Suprapubic skin (tissue), 4 donors: ENCODE measurements at regions not wholly inside any gene's neighbourhood (a gene's known extent, or its start where the extent isn't known, plus 50 kb on each side); places are given as distances from the start of the nearest gene placed in this dataset.
"Not testable (repeated sequence)": the region's sequence is repeated elsewhere in the genome, so short reads cannot be mapped to it uniquely, and the experiment has no call there.

Experiments used
- DNase-seq, 2 donors: peaks; one replicate each; pipeline ENCODE4 v3.0.0-alpha.2; 2019; ENCODE audit warnings: low spot score in 2 of 2
- H3K27ac ChIP-seq: fragments of 200-600 bp; sonication (generic); one replicate; pipeline ENCODE4 v1.5.1; 2019
- H3K27me3 ChIP-seq: fragments of 200-600 bp; sonication (generic); one replicate; pipeline ENCODE4 v1.5.1; 2019
- H3K36me3 ChIP-seq: fragments of 200-600 bp; sonication (generic); one replicate; pipeline ENCODE4 v1.5.1; 2019
- H3K4me1 ChIP-seq: fragments of 200-600 bp; sonication (generic); one replicate; pipeline ENCODE4 v1.5.1; 2019
- H3K4me3 ChIP-seq: fragments of 200-600 bp; sonication (generic); one replicate; pipeline ENCODE4 v1.5.1; 2019; ENCODE audit warnings: mild to moderate bottlenecking
- H3K9me3 ChIP-seq: fragments of 200-600 bp; sonication (generic); one replicate; pipeline ENCODE4 v1.5.1; 2019
- EP300 ChIP-seq: sonication (generic); formaldehyde crosslinking; IDR thresholded peaks from one replicate; pipeline ENCODE4 v1.6.1; 2017; ENCODE audit warnings: antibody characterized with exemption
- POLR2A ChIP-seq, 2 donors: fragments of 450-650 bp; IDR thresholded peaks; one replicate each; pipeline ENCODE4 v1.6.1; 2017; ENCODE audit warnings: antibody characterized with exemption in 2 of 2, mild to moderate bottlenecking in 2 of 2, moderate library complexity in 2 of 2
- POLR2AphosphoS5 ChIP-seq, 3 donors: sonication (generic); formaldehyde crosslinking; IDR thresholded peaks; one replicate each; pipeline ENCODE4 v1.6.1; 2017; ENCODE audit warnings: antibody characterized with exemption in 3 of 3
- WGBS: methylation state at CpG from one replicate; pipeline ENCODE4 v1.1.5; 2018; 5-methylcytosine and 5-hydroxymethylcytosine counted together
- TF ChIP-seq, protein P1 (sequence below), 2 donors: fragments of 200-600 bp in 1 of 2; fragments of 450-650 bp in 1 of 2; sonication (generic) in 1 of 2; IDR thresholded peaks; one replicate each; pipeline ENCODE4 v1.5.1; 2016 to 2019; ENCODE audit warnings: antibody characterized with exemption in 2 of 2, mild to moderate bottlenecking in 1 of 2, moderate library complexity in 1 of 2

GRCh38 chr16:7887316-7887715, 554.7 kb downstream of the RBFOX1 start:
- Histone ChIP-seq H3K27ac (no peak overlapping the region), H3K4me1 (no peaks in the 10 kb centered on the region), H3K4me3 (no peak overlapping the region), H3K36me3 (no peaks in the 10 kb centered on the region), H3K9me3 (no peaks in the 10 kb centered on the region), H3K27me3 (no peaks in the 10 kb centered on the region)
- TF ChIP-seq, protein P1, sequence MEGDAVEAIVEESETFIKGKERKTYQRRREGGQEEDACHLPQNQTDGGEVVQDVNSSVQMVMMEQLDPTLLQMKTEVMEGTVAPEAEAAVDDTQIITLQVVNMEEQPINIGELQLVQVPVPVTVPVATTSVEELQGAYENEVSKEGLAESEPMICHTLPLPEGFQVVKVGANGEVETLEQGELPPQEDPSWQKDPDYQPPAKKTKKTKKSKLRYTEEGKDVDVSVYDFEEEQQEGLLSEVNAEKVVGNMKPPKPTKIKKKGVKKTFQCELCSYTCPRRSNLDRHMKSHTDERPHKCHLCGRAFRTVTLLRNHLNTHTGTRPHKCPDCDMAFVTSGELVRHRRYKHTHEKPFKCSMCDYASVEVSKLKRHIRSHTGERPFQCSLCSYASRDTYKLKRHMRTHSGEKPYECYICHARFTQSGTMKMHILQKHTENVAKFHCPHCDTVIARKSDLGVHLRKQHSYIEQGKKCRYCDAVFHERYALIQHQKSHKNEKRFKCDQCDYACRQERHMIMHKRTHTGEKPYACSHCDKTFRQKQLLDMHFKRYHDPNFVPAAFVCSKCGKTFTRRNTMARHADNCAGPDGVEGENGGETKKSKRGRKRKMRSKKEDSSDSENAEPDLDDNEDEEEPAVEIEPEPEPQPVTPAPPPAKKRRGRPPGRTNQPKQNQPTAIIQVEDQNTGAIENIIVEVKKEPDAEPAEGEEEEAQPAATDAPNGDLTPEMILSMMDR (IDR thresholded peaks at IDR 0.05): no peak
- DNase-seq: no peak
- WGBS: 44% methylated on average over 2 of the region's 2 CpGs

DNA sequence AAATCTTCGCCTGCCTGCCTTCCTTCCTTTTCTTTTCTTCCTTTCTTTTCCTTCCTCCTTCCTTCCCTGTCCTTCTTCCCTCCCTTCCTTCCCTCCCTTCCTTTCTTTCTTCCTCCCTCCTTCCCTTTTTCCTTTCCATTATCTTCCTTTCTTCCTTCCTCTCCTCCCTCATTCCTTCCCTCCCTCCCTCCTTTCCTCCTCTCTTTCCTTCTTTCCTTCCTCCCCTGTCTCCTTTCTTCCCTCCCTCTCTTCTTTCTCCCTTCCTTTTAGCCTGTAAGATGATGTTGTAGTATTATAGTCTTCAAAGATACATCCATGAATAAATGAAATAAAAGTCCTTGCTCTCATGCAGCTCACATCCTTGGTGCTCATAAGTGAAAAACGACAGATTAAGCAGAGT, 539.3 kb downstream of the RBFOX1 start:
- Histone ChIP-seq H3K9me3 (no peaks in the 10 kb centered on the region), H3K27ac (no peak overlapping the region), H3K4me1 (no peaks in the 10 kb centered on the region), H3K27me3 (no peaks in the 10 kb centered on the region), H3K36me3 (no peaks in the 10 kb centered on the region), H3K4me3 (no peak overlapping the region)
- no peak for DNase-seq
- 84% methylated on average over 2 of the region's 2 CpGs for WGBS
- TF ChIP-seq EP300 (no peak), POLR2A (IDR thresholded peaks at IDR 0.05) (no peak), POLR2AphosphoS5 (IDR thresholded peaks at IDR 0.05) (no peak)
- TF ChIP-seq, protein P1 (IDR thresholded peaks at IDR 0.05): no peak

GRCh38 chr16:7871371-7871770, 538.7 kb downstream of the RBFOX1 start:
- DNase-seq: no peak

DNA sequence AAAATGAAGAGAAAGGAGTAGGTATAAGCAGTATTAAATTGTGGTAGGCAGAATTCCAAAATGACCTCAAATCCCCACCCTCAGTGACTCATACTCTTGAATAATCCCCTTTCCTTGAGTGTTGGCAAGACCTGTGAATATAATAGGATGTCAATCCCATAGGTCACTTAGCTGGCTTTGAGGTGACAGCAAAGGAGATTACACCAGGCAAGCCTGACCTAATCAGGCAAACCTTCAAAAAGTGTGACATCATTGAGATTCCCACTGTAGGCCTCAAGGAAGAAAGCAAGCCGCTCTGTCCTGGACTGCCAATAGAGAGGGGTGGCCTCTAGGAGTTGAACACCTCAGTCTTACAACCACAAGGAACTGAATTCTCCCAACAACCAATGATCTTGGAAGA, 535.2 kb downstream of the RBFOX1 start:
- TF ChIP-seq, protein P1 (IDR thresholded peaks at IDR 0.05): no peak
- TF ChIP-seq POLR2A (IDR thresholded peaks at IDR 0.05): no peak
- no peak for TF ChIP-seq POLR2AphosphoS5 (IDR thresholded peaks at IDR 0.05)
- TF ChIP-seq EP300: no peak
- no peaks in the 10 kb centered on the region for H3K4me1 ChIP-seq
- H3K36me3 ChIP-seq: no peaks in the 10 kb centered on the region
- H3K4me3 ChIP-seq: no peak overlapping the region
- H3K27me3 ChIP-seq: no peaks in the 10 kb centered on the region
- no peak overlapping the region for H3K27ac ChIP-seq
- no peak for DNase-seq
- 80% methylated on average over 1 of the region's 1 CpG for WGBS
- no peaks in the 10 kb centered on the region for H3K9me3 ChIP-seq

More at GRCh38 chr16:7871371-7871770, 538.7 kb downstream of the RBFOX1 start:
- Histone ChIP-seq H3K4me1 (no peaks in the 10 kb centered on the region), H3K27me3 (no peaks in the 10 kb centered on the region), H3K9me3 (no peaks in the 10 kb centered on the region), H3K4me3 (no peak overlapping the region), H3K27ac (no peak overlapping the region), H3K36me3 (no peaks in the 10 kb centered on the region)
- TF ChIP-seq, protein P1 (IDR thresholded peaks at IDR 0.05): no peak
- TF ChIP-seq POLR2A (IDR thresholded peaks at IDR 0.05): no peak
- no peak for TF ChIP-seq EP300
- no peak for TF ChIP-seq POLR2AphosphoS5 (IDR thresholded peaks at IDR 0.05)
- 89% methylated on average over 9 of the region's 9 CpGs for WGBS

DNA sequence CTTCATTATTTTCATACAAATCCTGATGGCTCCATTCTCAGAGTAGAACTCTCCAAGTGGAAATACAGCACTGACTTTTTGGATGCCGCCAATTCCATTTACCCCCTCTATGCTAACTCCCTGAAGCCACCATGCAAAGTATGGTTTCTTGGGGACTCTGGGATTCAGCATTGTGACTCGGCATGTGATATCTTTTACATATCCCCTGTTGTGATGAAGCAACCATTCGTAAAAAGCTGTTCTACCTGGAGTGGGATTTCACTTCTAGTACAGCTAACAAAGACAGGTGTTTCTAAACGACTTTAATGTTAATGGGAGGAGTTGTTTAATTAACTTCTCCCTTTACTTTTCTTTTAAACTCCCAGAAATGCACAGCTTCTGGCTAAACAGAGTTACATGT, 533.5 kb downstream of the RBFOX1 start:
- Histone ChIP-seq H3K4me3 (no peak overlapping the region), H3K36me3 (no peaks in the 10 kb centered on the region), H3K27me3 (no peaks in the 10 kb centered on the region), H3K4me1 (no peaks in the 10 kb centered on the region), H3K27ac (no peak overlapping the region), H3K9me3 (no peaks in the 10 kb centered on the region)
- no peak for DNase-seq
- TF ChIP-seq POLR2AphosphoS5 (IDR thresholded peaks at IDR 0.05): no peak
- TF ChIP-seq EP300: no peak
- TF ChIP-seq, protein P1 (IDR thresholded peaks at IDR 0.05): no peak
- no peak for TF ChIP-seq POLR2A (IDR thresholded peaks at IDR 0.05)
- WGBS: 38% methylated on average over 4 of the region's 4 CpGs

GRCh38 chr16:7865393-7865792, 532.7 kb downstream of the RBFOX1 start:
- H3K36me3 ChIP-seq, H3K27me3 ChIP-seq, H3K9me3 ChIP-seq, H3K4me3 ChIP-seq, DNase-seq, H3K27ac ChIP-seq, H3K4me1 ChIP-seq: not testable (repeated sequence)
- WGBS: 50% methylated on average over 3 of the region's 3 CpGs
